SK-N-SH (cell line): ENCODE measurements at regions not wholly inside any gene's neighbourhood (a gene's known extent, or its start where the extent isn't known, plus 50 kb on each side); places are given as distances from the start of the nearest gene placed in this dataset.

Experiments
- CTCF ChIA-PET: fragments of 300-600, 350-600 bp; formaldehyde crosslinking; extraction: SDS; loops from one replicate; lab custom pipeline; 2021; lab: Yijun Ruan, JAX
- POLR2A ChIA-PET: fragments of 350-600 bp; sonication (Branson Sonifier 250); formaldehyde crosslinking; extraction: SDS; loops from one replicate; lab custom pipeline; 2020; ENCODE audit warnings: antibody characterized with exemption, inconsistent platforms; lab: Yijun Ruan, JAX
- DNase-seq: peaks from one replicate; pipeline ENCODE4 v3.0.0; 2012
- H2AFZ ChIP-seq: fragments of 200-600 bp; sonication (generic); 2 replicates; pipeline ENCODE4 v1.8.1; 2016; ENCODE audit warnings: antibody characterized with exemption, mild to moderate bottlenecking, low read depth
- H3F3A ChIP-seq: fragments of 200-600 bp; sonication (generic); replicated peaks from 2 replicates; pipeline ENCODE3; 2016; ENCODE audit warnings: antibody characterized with exemption, mild to moderate bottlenecking; ENCODE audit not compliant: insufficient read depth
- H3K27ac ChIP-seq, 2 experiments: fragments of 200-500 bp in 1 of 2; fragments of 200-600 bp in 1 of 2; sonication (Bioruptor generic) in 1 of 2; sonication (generic), shearing (Covaris generic) in 1 of 2; 2 replicates each; pipeline versions ENCODE4 v1.5.1 to v1.6.1; 2014 to 2016; ENCODE audit warnings: low read depth in 2 of 2, inconsistent platforms in 1 of 2, low read length in 1 of 2, mild to moderate bottlenecking in 1 of 2, mixed read lengths in 1 of 2
- H3K27me3 ChIP-seq: fragments of 200-600 bp; sonication (generic), shearing (Covaris generic); 2 replicates; pipeline ENCODE4 v1.6.1; 2016; ENCODE audit warnings: mixed run types; ENCODE audit not compliant: insufficient read depth
- H3K36me3 ChIP-seq, 2 experiments: fragments of 200-500 bp in 1 of 2; fragments of 200-600 bp in 1 of 2; sonication (Bioruptor generic) in 1 of 2; sonication (generic) in 1 of 2; replicated peaks in 1 of 2; 2 replicates each; pipeline versions ENCODE3 to v1.5.1; 2014 to 2016; ENCODE audit warnings: low read length in 1 of 2, mild to moderate bottlenecking in 1 of 2; ENCODE audit not compliant: insufficient read depth in 2 of 2, control insufficient read depth in 1 of 2
- H3K4me1 ChIP-seq, 2 experiments: fragments of 200-500 bp in 1 of 2; fragments of 200-600 bp in 1 of 2; sonication (Bioruptor generic) in 1 of 2; sonication (generic), shearing (Covaris generic) in 1 of 2; 2 replicates each; pipeline versions ENCODE4 v1.5.1 to v1.6.1; 2014 to 2016; ENCODE audit warnings: low read depth in 1 of 2, low read length in 1 of 2, mixed run types in 1 of 2; ENCODE audit not compliant: insufficient read depth in 2 of 2, control insufficient read depth in 1 of 2
- H3K4me2 ChIP-seq: fragments of 200-600 bp; sonication (generic), shearing (Covaris generic); 2 replicates; pipeline ENCODE4 v1.6.1; 2017; ENCODE audit warnings: mixed run types
- H3K4me3 ChIP-seq, 2 experiments: fragments of 200-500 bp in 1 of 2; fragments of 200-600 bp in 1 of 2; sonication (Bioruptor generic) in 1 of 2; sonication (generic), shearing (Covaris generic) in 1 of 2; 2 replicates each; pipeline versions ENCODE4 v1.5.1 to v1.8.1; 2014 to 2016; ENCODE audit warnings: low read depth in 2 of 2, inconsistent platforms in 1 of 2, low read length in 1 of 2, mild to moderate bottlenecking in 1 of 2, mixed read lengths in 1 of 2, moderate library complexity in 1 of 2
- H3K79me2 ChIP-seq: fragments of 200-600 bp; sonication (generic); 2 replicates; pipeline ENCODE4 v1.8.1; 2017; ENCODE audit warnings: mild to moderate bottlenecking; ENCODE audit not compliant: insufficient read depth
- H3K9ac ChIP-seq: fragments of 200-600 bp; sonication (generic); 2 replicates; pipeline ENCODE4 v1.6.1; 2017; ENCODE audit warnings: mixed run types
- H3K9me2 ChIP-seq: fragments of 200-600 bp; sonication (generic); 2 replicates; pipeline ENCODE4 v1.6.1; 2017; ENCODE audit warnings: mixed run types
- H3K9me3 ChIP-seq: fragments of 200-600 bp; sonication (generic); 2 replicates; pipeline ENCODE4 v1.6.1; 2017; ENCODE audit warnings: mixed run types, mild to moderate bottlenecking, moderate library complexity
- H4K20me1 ChIP-seq: fragments of 200-600 bp; sonication (generic); 2 replicates; pipeline ENCODE4 v1.6.1; 2017; ENCODE audit warnings: mild to moderate bottlenecking, mixed run types; ENCODE audit not compliant: insufficient read depth
- CHD2 ChIP-seq: fragments of 150-350 bp; IDR thresholded peaks from 2 replicates; pipeline ENCODE4 v1.6.1; 2018; ENCODE audit warnings: low read length; ENCODE audit not compliant: partially characterized antibody
- EP300 ChIP-seq, 2 experiments: IDR thresholded peaks; 2 replicates each; pipeline versions ENCODE4 v1.4.0 to v1.6.1; 2012; ENCODE audit warnings: borderline replicate concordance in 1 of 2, low read depth in 1 of 2, low read length in 1 of 2
- FOXJ3 ChIP-seq: sonication (generic); formaldehyde crosslinking; IDR thresholded peaks from 2 replicates; pipeline ENCODE4 v1.5.1; 2020; ENCODE audit warnings: mild to moderate bottlenecking, missing genetic modification reagents
- JUND ChIP-seq: IDR thresholded peaks from 2 replicates; pipeline ENCODE4 v1.4.0; 2012
- MEF2A ChIP-seq: IDR thresholded peaks from 2 replicates; pipeline ENCODE4 v1.4.0; 2012; ENCODE audit warnings: low read depth, borderline replicate concordance
- NFIC ChIP-seq: IDR thresholded peaks from 2 replicates; pipeline ENCODE4 v1.4.0; 2012; ENCODE audit warnings: borderline replicate concordance
- NRF1 ChIP-seq: IDR thresholded peaks from 2 replicates; pipeline ENCODE4 v1.6.1; 2012; ENCODE audit warnings: low read depth, mild to moderate bottlenecking, low read length
- POLR2AphosphoS5 ChIP-seq: IDR thresholded peaks from 2 replicates; pipeline ENCODE4 v1.6.1; 2012; ENCODE audit warnings: low read depth, low read length
- RAD21 ChIP-seq: IDR thresholded peaks from 2 replicates; pipeline ENCODE4 v1.6.1; 2012; ENCODE audit warnings: mild to moderate bottlenecking, low read length
- RCOR1 ChIP-seq: fragments of 150-350 bp; IDR thresholded peaks from 2 replicates; pipeline ENCODE4 v1.6.1; 2017; ENCODE audit warnings: antibody characterized with exemption, low read length
- RFX5 ChIP-seq: IDR thresholded peaks from 2 replicates; pipeline ENCODE4 v1.6.1; 2012; ENCODE audit warnings: mild to moderate bottlenecking, improper control_type of control experiment, low read length
- RXRA ChIP-seq: IDR thresholded peaks from 2 replicates; pipeline ENCODE4 v1.4.0; 2012; ENCODE audit warnings: low read depth, mild to moderate bottlenecking, borderline replicate concordance
- SIN3A ChIP-seq: IDR thresholded peaks from 2 replicates; pipeline ENCODE4 v1.6.1; 2012; ENCODE audit warnings: low read depth, mild to moderate bottlenecking, low read length, moderate library complexity, borderline replicate concordance
- TAF1 ChIP-seq: IDR thresholded peaks from 2 replicates; pipeline ENCODE4 v1.6.1; 2012; ENCODE audit warnings: low read depth, mild to moderate bottlenecking, low read length, moderate library complexity, borderline replicate concordance
- TEAD4 ChIP-seq: IDR thresholded peaks from 2 replicates; pipeline ENCODE4 v1.4.0; 2012; ENCODE audit warnings: mild to moderate bottlenecking, borderline replicate concordance; ENCODE audit not compliant: insufficient read depth
- YY1 ChIP-seq: IDR thresholded peaks from 2 replicates; pipeline ENCODE4 v1.4.0; 2012; ENCODE audit warnings: low read depth, mild to moderate bottlenecking
- WGBS: methylation state at CpG from one replicate; pipeline ENCODE4 v1.1.6; 2017; ENCODE audit warnings: low lambda C conversion rate; 5-methylcytosine and 5-hydroxymethylcytosine counted together
- TF ChIP-seq, protein P1 (sequence below): IDR thresholded peaks from 2 replicates; pipeline ENCODE4 v1.4.0; 2012; ENCODE audit warnings: low read depth, borderline replicate concordance
- TF ChIP-seq, protein P2 (sequence below): fragments of 150-350 bp; IDR thresholded peaks from 2 replicates; pipeline ENCODE4 v1.6.1; 2017; ENCODE audit warnings: antibody characterized with exemption, low read length, low read depth, borderline replicate concordance
- TF ChIP-seq, protein P3 (sequence below): fragments of 200-600 bp; sonication (generic); IDR thresholded peaks from 2 replicates; pipeline ENCODE4 v1.6.1; 2017; ENCODE audit warnings: antibody characterized with exemption, mild to moderate bottlenecking, moderate library complexity

DNA sequence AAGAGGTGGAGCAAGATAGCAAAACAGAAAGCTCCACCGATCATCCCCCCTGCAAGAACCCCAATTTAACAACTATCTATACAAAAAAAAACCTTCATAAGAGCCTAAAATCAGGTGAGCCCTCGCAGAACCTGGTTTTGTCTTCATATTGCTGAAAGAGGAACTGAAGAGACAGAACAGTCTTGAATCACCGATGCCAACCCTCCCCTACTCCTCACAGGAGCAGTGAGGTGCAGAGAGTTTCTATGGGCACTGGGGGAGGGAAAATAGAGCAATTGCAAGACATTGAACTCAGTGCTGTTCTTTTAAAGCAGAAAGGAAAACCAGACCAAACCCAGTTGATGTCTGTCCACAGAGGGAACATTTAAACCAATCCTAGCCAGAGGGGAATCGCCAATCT, 1370.3 kb downstream of the FAM133A start:
- TF ChIP-seq TAF1 (no peak), RXRA (no peak), CHD2 (no peak), NFIC (no peak), TEAD4 (no peak), RFX5 (no peak), JUND (no peak), SIN3A (no peak), FOXJ3 (CRISPR knock-in tag) (no peak), EP300 (IDR thresholded peaks at IDR 0.05; ENCODE audit: borderline replicate concordance in 1 of 2, low read depth in 1 of 2, low read length in 1 of 2) (no peak)
- TF ChIP-seq, protein P1, sequence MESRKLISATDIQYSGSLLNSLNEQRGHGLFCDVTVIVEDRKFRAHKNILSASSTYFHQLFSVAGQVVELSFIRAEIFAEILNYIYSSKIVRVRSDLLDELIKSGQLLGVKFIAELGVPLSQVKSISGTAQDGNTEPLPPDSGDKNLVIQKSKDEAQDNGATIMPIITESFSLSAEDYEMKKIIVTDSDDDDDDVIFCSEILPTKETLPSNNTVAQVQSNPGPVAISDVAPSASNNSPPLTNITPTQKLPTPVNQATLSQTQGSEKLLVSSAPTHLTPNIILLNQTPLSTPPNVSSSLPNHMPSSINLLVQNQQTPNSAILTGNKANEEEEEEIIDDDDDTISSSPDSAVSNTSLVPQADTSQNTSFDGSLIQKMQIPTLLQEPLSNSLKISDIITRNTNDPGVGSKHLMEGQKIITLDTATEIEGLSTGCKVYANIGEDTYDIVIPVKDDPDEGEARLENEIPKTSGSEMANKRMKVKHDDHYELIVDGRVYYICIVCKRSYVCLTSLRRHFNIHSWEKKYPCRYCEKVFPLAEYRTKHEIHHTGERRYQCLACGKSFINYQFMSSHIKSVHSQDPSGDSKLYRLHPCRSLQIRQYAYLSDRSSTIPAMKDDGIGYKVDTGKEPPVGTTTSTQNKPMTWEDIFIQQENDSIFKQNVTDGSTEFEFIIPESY, result no peak
- TF ChIP-seq, protein P2, sequence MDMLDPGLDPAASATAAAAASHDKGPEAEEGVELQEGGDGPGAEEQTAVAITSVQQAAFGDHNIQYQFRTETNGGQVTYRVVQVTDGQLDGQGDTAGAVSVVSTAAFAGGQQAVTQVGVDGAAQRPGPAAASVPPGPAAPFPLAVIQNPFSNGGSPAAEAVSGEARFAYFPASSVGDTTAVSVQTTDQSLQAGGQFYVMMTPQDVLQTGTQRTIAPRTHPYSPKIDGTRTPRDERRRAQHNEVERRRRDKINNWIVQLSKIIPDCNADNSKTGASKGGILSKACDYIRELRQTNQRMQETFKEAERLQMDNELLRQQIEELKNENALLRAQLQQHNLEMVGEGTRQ, result no peak
- TF ChIP-seq, protein P3, sequence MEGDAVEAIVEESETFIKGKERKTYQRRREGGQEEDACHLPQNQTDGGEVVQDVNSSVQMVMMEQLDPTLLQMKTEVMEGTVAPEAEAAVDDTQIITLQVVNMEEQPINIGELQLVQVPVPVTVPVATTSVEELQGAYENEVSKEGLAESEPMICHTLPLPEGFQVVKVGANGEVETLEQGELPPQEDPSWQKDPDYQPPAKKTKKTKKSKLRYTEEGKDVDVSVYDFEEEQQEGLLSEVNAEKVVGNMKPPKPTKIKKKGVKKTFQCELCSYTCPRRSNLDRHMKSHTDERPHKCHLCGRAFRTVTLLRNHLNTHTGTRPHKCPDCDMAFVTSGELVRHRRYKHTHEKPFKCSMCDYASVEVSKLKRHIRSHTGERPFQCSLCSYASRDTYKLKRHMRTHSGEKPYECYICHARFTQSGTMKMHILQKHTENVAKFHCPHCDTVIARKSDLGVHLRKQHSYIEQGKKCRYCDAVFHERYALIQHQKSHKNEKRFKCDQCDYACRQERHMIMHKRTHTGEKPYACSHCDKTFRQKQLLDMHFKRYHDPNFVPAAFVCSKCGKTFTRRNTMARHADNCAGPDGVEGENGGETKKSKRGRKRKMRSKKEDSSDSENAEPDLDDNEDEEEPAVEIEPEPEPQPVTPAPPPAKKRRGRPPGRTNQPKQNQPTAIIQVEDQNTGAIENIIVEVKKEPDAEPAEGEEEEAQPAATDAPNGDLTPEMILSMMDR, result no peak
- POLR2A ChIA-PET, result no interaction called here

DNA sequence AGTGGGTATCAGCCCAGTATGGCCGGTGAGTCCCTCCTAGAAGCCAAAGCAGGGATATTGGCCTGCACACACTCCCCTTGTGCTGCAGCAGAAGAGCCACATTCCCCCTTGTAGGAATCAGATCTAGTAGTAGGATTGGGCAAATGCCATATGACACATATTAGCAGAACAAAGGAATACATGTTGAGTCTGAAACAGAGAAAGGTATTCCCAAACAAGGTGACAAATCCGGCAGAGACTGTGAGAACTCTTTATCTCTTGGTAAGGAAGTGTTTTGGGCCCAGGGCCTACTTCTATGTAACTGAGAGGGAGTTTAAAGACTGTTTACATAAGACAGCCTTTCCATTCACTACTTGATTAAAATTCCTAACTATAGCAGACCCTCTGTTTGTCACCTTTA, 1382.0 kb downstream of the FAM133A start:
- Histone ChIP-seq H3K9ac (no peak overlapping the region), H3K4me2 (no peak overlapping the region), H3F3A (peaks cover 17% of the 10 kb centered on the region), H3K27ac (no peak overlapping the region), H3K27me3 (no peaks in the 10 kb centered on the region), H3K36me3 (no peaks in the 10 kb centered on the region), H3K79me2 (no peaks in the 10 kb centered on the region), H2AFZ (no peak overlapping the region), H3K4me3 (no peak overlapping the region), H4K20me1 (no peaks in the 10 kb centered on the region), H3K4me1 (peaks cover 0 to 5% of the 10 kb centered on the region in 2 experiments; a peak in 1 of 4 replicates), H3K9me2 (no peaks in the 10 kb centered on the region; the same call in 1 of the 2 replicates), H3K9me3 (no peaks in the 10 kb centered on the region)
- POLR2A ChIA-PET, result no interaction called here
- WGBS, result 47% methylated on average over 2 of the region's 2 CpGs
- DNase-seq, result no peak
- CTCF ChIA-PET, result no interaction called here
- TF ChIP-seq, protein P2, result no peak
- no peak for TF ChIP-seq YY1
- TF ChIP-seq POLR2AphosphoS5, result no peak
- TF ChIP-seq RCOR1, result no peak
- TF ChIP-seq RFX5, result no peak
- TF ChIP-seq MEF2A, result no peak
- no peak for TF ChIP-seq SIN3A
- no peak for TF ChIP-seq RAD21
- TF ChIP-seq NRF1, result no peak
- no peak for TF ChIP-seq JUND

More for the DNA sequence above, 1370.3 kb downstream of the FAM133A start:
- CTCF ChIA-PET, result no interaction called here
- H3K9ac ChIP-seq, result no peak overlapping the region
- peaks cover 10% of the 10 kb centered on the region; the same call in 1 of the 2 replicates for H3K27me3 ChIP-seq
- no peak overlapping the region for H2AFZ ChIP-seq
- H3F3A ChIP-seq, result no peaks in the 10 kb centered on the region
- H4K20me1 ChIP-seq, result no peaks in the 10 kb centered on the region
- no peaks in the 10 kb centered on the region for H3K36me3 ChIP-seq
- H3K9me3 ChIP-seq, result no peaks in the 10 kb centered on the region
- no peak for DNase-seq
- H3K9me2 ChIP-seq, result no peaks in the 10 kb centered on the region
- H3K4me2 ChIP-seq, result no peak overlapping the region
- H3K4me3 ChIP-seq, result no peak overlapping the region
- 20% methylated on average over 4 of the region's 4 CpGs for WGBS
- no peaks in the 10 kb centered on the region for H3K79me2 ChIP-seq
- H3K27ac ChIP-seq, result no peak overlapping the region
- no peaks in the 10 kb centered on the region for H3K4me1 ChIP-seq
